WERI-Rb-1 (cell line): ENCODE measurements at regions not wholly inside any gene's neighbourhood (a gene's known extent, or its start where the extent isn't known, plus 50 kb on each side); places are given as distances from the start of the nearest gene placed in this dataset.

Source experiments
- DNase-seq: peaks from one replicate; pipeline ENCODE4 v3.0.0-alpha.2; 2020
- H3K27ac ChIP-seq: fragments of 250-450 bp; sonication (Bioruptor Pico); 2 replicates; pipeline ENCODE4 v1.5.1; 2020; ENCODE audit warnings: mild to moderate bottlenecking, moderate library complexity
- H3K27me3 ChIP-seq: fragments of 250-450 bp; sonication (Bioruptor Pico); 2 replicates; pipeline ENCODE4 v1.5.1; 2021; ENCODE audit warnings: mild to moderate bottlenecking, low read depth, moderate library complexity; ENCODE audit not compliant: insufficient read depth, severe bottlenecking
- H3K36me3 ChIP-seq: fragments of 250-450 bp; sonication (Bioruptor Pico); 2 replicates; pipeline ENCODE4 v1.5.1; 2020; ENCODE audit warnings: mild to moderate bottlenecking, moderate library complexity
- H3K4me3 ChIP-seq: 2 replicates; pipeline ENCODE4 v1.5.1; 2011; ENCODE audit warnings: low read depth, mild to moderate bottlenecking, control low read depth, low read length
- H3K9me3 ChIP-seq: fragments of 250-450 bp; sonication (Bioruptor Pico); 2 replicates; pipeline ENCODE4 v1.5.1; 2021; ENCODE audit warnings: mild to moderate bottlenecking, moderate library complexity; ENCODE audit not compliant: severe bottlenecking
- TF ChIP-seq, protein P1 (sequence below): IDR thresholded peaks from 2 replicates; pipeline ENCODE4 v1.5.1; 2011; ENCODE audit warnings: low read depth, mild to moderate bottlenecking, control low read depth, inconsistent platforms, low read length

DNA sequence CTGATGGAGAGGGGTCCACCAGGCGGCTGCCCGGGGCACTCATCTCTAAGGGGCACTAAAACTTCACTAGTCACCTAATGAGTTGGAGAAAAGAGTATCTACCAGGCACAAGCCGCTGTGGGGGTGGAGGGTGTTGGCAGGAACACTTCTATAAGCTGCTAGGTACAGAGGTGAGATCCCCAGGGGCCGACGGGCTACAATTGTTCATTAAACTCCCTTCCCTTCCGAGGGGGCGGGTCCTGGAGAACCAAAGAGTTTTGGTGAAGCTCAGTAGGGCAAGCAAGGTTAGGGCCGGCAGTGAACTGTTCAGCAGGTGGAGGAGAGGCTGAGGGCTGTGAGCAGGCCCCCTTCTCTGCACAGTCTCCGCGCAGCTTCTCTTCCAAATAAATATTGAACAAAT lies 78.7 kb upstream of the ARAP3 start:
- DNase-seq, result no peak
- H3K27me3 ChIP-seq, result no peaks in the 10 kb centered on the region
- TF ChIP-seq, protein P1, sequence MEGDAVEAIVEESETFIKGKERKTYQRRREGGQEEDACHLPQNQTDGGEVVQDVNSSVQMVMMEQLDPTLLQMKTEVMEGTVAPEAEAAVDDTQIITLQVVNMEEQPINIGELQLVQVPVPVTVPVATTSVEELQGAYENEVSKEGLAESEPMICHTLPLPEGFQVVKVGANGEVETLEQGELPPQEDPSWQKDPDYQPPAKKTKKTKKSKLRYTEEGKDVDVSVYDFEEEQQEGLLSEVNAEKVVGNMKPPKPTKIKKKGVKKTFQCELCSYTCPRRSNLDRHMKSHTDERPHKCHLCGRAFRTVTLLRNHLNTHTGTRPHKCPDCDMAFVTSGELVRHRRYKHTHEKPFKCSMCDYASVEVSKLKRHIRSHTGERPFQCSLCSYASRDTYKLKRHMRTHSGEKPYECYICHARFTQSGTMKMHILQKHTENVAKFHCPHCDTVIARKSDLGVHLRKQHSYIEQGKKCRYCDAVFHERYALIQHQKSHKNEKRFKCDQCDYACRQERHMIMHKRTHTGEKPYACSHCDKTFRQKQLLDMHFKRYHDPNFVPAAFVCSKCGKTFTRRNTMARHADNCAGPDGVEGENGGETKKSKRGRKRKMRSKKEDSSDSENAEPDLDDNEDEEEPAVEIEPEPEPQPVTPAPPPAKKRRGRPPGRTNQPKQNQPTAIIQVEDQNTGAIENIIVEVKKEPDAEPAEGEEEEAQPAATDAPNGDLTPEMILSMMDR, result no peak
- no peak overlapping the region for H3K27ac ChIP-seq
- H3K4me3 ChIP-seq, result no peak overlapping the region
- no peaks in the 10 kb centered on the region for H3K9me3 ChIP-seq
- H3K36me3 ChIP-seq, result no peaks in the 10 kb centered on the region

DNA sequence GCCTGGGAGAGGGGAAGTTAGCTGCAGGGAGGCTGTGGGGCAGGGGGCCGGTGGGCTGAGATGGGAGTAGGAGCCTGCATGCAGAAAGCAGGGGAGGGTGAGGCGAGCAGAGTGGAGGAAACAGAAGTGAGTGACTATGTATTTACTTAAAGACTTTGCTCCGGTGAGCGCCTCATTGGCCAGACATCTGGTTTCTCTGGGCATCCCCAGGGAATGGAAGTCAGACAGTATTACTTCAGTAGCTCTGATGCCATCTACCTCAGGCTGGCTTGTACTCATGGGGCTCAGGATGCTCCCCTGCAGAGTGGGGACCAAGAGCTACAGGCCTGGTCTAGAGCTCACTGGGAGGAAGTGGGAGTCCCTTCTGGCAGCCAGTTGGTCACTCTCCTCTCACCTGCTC lies 78.2 kb upstream of the ARAP3 start:
- Histone ChIP-seq H3K27me3 (no peaks in the 10 kb centered on the region), H3K27ac (no peak overlapping the region), H3K9me3 (no peaks in the 10 kb centered on the region), H3K36me3 (no peaks in the 10 kb centered on the region), H3K4me3 (no peak overlapping the region)
- TF ChIP-seq, protein P1, result no peak
- no peak for DNase-seq

DNA sequence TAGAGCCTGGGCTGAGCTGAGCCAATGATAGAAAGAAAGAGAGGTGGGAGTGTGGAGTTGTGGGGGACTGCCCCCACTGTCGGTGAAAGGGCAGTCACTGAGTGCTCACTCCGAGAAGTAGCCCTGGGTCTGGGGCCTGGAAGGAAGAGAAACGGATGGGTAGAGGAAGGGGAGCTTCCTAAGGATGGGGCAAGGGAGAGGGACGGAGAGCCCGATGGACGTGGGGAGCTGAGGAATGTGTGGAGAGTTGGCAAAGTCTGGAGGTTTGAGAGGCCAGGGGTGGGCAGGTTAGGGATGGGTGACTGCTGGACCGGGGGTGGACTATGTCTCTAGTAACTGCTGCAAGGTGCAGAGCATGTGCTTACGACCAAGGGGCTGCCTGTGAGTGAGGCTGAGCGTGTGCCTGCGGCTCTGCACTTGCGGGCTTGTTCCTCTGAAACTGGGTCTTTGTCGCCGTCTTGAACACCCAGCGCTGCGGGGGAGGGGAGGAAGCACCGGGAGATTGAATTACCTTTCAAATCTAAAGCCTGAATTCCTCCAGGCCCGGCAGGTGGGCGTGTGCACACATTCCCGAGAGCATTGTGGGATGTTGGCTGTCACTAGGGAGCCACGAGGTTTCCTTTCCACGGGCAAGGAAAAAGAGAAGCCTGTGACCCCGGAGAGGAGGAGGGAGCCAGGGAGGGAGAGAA lies 76.4 kb upstream of the ARAP3 start:
- Histone ChIP-seq H3K27ac (no peak overlapping the region), H3K4me3 (no peak overlapping the region), H3K36me3 (no peaks in the 10 kb centered on the region), H3K9me3 (no peaks in the 10 kb centered on the region), H3K27me3 (no peaks in the 10 kb centered on the region)
- DNase-seq, result peak; percentile 42
- TF ChIP-seq, protein P1, result no peak

DNA sequence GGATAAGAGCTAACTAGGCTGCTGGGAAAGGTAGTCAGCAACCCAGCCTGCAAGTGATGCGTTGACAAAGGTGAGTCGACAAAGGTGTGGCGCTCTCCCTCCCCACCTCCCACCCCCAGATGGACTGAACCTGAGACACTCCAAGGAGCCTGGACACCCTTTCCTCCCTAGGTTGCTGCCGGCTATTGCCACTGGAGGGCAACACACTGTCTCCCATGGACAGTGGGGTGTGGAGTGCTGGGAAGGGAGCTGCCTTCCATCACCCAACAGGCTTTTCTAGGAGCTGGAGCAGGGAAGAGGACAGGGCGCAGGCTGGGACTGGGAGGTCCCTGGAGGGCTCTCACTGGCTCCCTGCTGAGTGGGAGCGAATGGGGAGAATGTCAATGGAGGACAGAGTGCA lies 75.4 kb upstream of the ARAP3 start:
- no peaks in the 10 kb centered on the region for H3K27me3 ChIP-seq
- TF ChIP-seq, protein P1, result peak; percentile 84

DNA sequence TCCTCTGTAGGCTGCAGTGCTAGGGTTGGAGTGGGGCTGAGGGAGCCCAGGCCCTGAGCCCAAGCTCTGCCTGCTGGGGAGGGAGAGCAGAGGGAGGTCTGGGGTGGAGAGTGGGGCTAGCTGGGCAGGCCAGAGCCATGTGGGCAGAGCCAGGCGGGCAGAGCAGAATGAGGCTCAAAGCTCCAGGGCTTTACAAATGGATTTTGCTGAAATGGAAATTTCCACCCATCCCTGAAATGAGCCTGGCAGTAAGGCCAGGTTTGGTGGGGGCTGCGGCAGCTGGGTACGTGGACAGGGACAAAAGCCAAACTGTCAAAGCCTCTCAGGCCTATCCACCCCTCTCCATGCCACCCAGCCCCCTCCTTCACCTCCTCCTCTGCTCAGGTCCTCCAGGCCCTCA lies 74.2 kb upstream of the ARAP3 start:
- no peak overlapping the region for H3K4me3 ChIP-seq
- DNase-seq, result no peak
- H3K27me3 ChIP-seq, result no peaks in the 10 kb centered on the region
- TF ChIP-seq, protein P1, result no peak
- no peaks in the 10 kb centered on the region for H3K36me3 ChIP-seq
- no peaks in the 10 kb centered on the region for H3K9me3 ChIP-seq
- no peak overlapping the region for H3K27ac ChIP-seq

More for the DNA sequence above, 75.4 kb upstream of the ARAP3 start:
- Histone ChIP-seq H3K9me3 (no peaks in the 10 kb centered on the region), H3K36me3 (no peaks in the 10 kb centered on the region), H3K27ac (no peak overlapping the region), H3K4me3 (no peak overlapping the region)
- DNase-seq, result peak; percentile 74
